Vagina (tissue), 2 donors: ENCODE measurements at regions not wholly inside any gene's neighbourhood (a gene's known extent, or its start where the extent isn't known, plus 50 kb on each side); places are given as distances from the start of the nearest gene placed in this dataset.
A peak's percentile ranks its signal among the peaks of the same experiment; 100 is the strongest.

Source experiments
- DNase-seq, 2 donors: peaks; one replicate each; pipeline ENCODE4 v3.0.0-alpha.2; 2017; ENCODE audit errors: extremely low spot score in 2 of 2
- H3K27ac ChIP-seq: fragments of 200-600 bp; sonication (generic); one replicate; pipeline ENCODE4 v1.5.1; 2019
- H3K27me3 ChIP-seq: fragments of 200-600 bp; sonication (generic); one replicate; pipeline ENCODE4 v1.5.1; 2019
- H3K36me3 ChIP-seq, 2 donors: fragments of 200-600 bp; sonication (generic); one replicate each; pipeline ENCODE4 v1.5.1; 2017 to 2019
- H3K4me1 ChIP-seq: fragments of 200-600 bp; sonication (generic); one replicate; pipeline ENCODE4 v1.5.1; 2019
- H3K4me3 ChIP-seq, 2 donors: fragments of 200-600 bp; sonication (generic); 1 replicate in 1 of 2; 2 replicates in 1 of 2; pipeline ENCODE4 v1.5.1; 2016 to 2019
- H3K9me3 ChIP-seq: fragments of 200-600 bp; sonication (generic); one replicate; pipeline ENCODE4 v1.5.1; 2019
- POLR2A ChIP-seq, 2 donors: fragments of 450-650 bp; IDR thresholded peaks; one replicate each; pipeline ENCODE4 v1.6.1; 2017; ENCODE audit warnings: antibody characterized with exemption in 2 of 2, mild to moderate bottlenecking in 2 of 2, moderate library complexity in 2 of 2
- POLR2AphosphoS5 ChIP-seq, 2 donors: sonication (generic); formaldehyde crosslinking; IDR thresholded peaks; one replicate each; pipeline ENCODE4 v1.9.0; 2017; ENCODE audit warnings: antibody characterized with exemption in 2 of 2, mild to moderate bottlenecking in 2 of 2, low read depth in 1 of 2; ENCODE audit not compliant: insufficient read depth in 1 of 2
- intact Hi-C: fragments of 100-400 bp; cut with DNase I; formaldehyde crosslinking; loops from one replicate; pipeline ENCODE4 v1.15.1; 2023
- TF ChIP-seq, protein P1 (sequence below), 3 experiments: fragments of 450-650 bp in 2 of 3; fragments of 200-600 bp in 1 of 3; sonication (generic) in 1 of 3; IDR thresholded peaks; one replicate each; pipeline ENCODE4 v1.5.1; 2017 to 2019; ENCODE audit warnings: antibody characterized with exemption in 3 of 3, mild to moderate bottlenecking in 2 of 3, moderate library complexity in 2 of 3

- intact Hi-C loops, result no loop called here
- no peak overlapping the region for H3K4me3 ChIP-seq
- no peak overlapping the region for H3K27ac ChIP-seq
- no peak for TF ChIP-seq POLR2A (IDR thresholded peaks at IDR 0.05)
- TF ChIP-seq, protein P1, sequence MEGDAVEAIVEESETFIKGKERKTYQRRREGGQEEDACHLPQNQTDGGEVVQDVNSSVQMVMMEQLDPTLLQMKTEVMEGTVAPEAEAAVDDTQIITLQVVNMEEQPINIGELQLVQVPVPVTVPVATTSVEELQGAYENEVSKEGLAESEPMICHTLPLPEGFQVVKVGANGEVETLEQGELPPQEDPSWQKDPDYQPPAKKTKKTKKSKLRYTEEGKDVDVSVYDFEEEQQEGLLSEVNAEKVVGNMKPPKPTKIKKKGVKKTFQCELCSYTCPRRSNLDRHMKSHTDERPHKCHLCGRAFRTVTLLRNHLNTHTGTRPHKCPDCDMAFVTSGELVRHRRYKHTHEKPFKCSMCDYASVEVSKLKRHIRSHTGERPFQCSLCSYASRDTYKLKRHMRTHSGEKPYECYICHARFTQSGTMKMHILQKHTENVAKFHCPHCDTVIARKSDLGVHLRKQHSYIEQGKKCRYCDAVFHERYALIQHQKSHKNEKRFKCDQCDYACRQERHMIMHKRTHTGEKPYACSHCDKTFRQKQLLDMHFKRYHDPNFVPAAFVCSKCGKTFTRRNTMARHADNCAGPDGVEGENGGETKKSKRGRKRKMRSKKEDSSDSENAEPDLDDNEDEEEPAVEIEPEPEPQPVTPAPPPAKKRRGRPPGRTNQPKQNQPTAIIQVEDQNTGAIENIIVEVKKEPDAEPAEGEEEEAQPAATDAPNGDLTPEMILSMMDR (IDR thresholded peaks at IDR 0.05), result no peak
- no peak for TF ChIP-seq POLR2AphosphoS5 (IDR thresholded peaks at IDR 0.05; ENCODE audit: insufficient read depth in 1 of 2, low read depth in 1 of 2)
- peaks cover 4% of the 10 kb centered on the region for H3K4me1 ChIP-seq
- DNase-seq, result no peak
- H3K36me3 ChIP-seq, result no peaks in the 10 kb centered on the region
- no peaks in the 10 kb centered on the region for H3K27me3 ChIP-seq
- no peaks in the 10 kb centered on the region for H3K9me3 ChIP-seq
Observed at GRCh38 chr2:85959185-85959584, 70.4 kb upstream of the ST3GAL5 start.

DNA sequence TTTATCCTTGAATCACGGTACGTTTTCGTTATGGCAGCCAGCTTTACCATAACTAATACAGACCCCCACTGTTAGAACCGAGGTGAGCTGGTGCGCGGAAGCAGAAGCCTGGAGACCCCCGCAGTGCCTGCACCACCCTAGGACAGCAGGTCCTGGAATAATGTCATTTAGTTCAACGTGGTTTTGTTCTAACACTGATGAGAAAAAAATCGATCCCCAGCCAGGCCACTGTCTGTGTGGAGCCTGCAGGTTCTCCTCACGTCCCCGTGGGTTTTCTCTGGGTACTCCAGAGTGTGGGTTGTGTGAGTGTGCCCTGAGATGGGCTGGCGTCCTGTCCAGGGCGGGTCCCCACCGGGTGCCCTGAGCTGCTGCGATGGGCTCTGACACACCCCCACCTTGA, 69.9 kb upstream of the ST3GAL5 start:
- no peak overlapping the region for H3K27ac ChIP-seq
- peak in 1 of 2 donors; percentile 44 for DNase-seq
- H3K36me3 ChIP-seq, result no peaks in the 10 kb centered on the region
- no peaks in the 10 kb centered on the region for H3K9me3 ChIP-seq
- TF ChIP-seq POLR2A (IDR thresholded peaks at IDR 0.05), result no peak
- no peak for TF ChIP-seq POLR2AphosphoS5 (IDR thresholded peaks at IDR 0.05; ENCODE audit: insufficient read depth in 1 of 2, low read depth in 1 of 2)
- TF ChIP-seq, protein P1 (IDR thresholded peaks at IDR 0.05), result no peak
- H3K27me3 ChIP-seq, result no peaks in the 10 kb centered on the region
- H3K4me1 ChIP-seq, result peaks cover 4% of the 10 kb centered on the region
- H3K4me3 ChIP-seq, result no peak overlapping the region
- intact Hi-C loops, result no loop called here

DNA sequence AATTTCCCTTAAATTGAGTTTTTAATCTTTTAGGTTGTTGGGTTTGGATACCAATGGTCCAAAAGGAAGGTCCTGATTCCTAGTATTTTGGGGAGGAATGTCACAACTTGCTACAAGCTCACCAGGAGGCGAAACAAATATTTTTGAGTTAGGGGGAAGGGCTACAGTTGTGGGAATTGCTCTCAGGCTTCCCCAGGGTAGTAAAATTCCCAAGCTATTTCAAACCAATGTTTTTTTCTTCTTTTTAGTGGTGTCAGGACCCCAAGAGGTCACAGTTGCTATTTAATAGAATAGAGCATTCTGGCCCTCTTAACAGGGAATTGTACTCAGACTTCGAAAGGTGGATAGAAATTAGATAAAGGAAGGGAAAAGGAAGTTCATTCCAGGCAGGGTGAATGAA, 68.5 kb upstream of the ST3GAL5 start:
- no peaks in the 10 kb centered on the region for H3K9me3 ChIP-seq
- DNase-seq, result no peak
- intact Hi-C loops, result no loop called here
- peaks cover 4% of the 10 kb centered on the region for H3K4me1 ChIP-seq
- no peaks in the 10 kb centered on the region for H3K36me3 ChIP-seq
- H3K4me3 ChIP-seq, result no peak overlapping the region
- H3K27me3 ChIP-seq, result no peaks in the 10 kb centered on the region
- TF ChIP-seq, protein P1 (IDR thresholded peaks at IDR 0.05), result no peak
- no peak for TF ChIP-seq POLR2A (IDR thresholded peaks at IDR 0.05)
- H3K27ac ChIP-seq, result no peak overlapping the region

DNA sequence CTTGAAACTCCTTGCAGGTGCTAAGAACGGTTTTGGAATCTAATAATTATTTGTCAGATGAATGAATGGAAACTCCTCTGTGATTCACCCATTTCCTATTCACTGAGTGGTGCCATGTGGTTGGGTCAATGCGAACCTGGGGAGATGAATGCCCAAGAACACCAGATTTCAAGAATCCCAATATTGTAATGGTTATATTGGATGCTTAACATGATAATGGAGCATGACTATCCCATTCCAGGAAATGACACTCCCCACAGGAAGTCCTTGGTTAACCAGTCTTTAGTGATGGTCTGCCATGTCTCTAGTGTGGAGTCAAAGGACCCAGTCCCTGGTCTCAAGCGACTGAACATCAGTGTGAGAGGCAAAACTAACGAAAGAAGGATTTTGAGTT, 67.9 kb upstream of the ST3GAL5 start:
- Histone ChIP-seq H3K27ac (no peak overlapping the region), H3K27me3 (no peaks in the 10 kb centered on the region), H3K36me3 (no peaks in the 10 kb centered on the region), H3K4me3 (no peak overlapping the region), H3K4me1 (peaks cover 4% of the 10 kb centered on the region), H3K9me3 (no peaks in the 10 kb centered on the region)
- TF ChIP-seq POLR2AphosphoS5 (IDR thresholded peaks at IDR 0.05; ENCODE audit: insufficient read depth in 1 of 2, low read depth in 1 of 2) (no peak), POLR2A (IDR thresholded peaks at IDR 0.05) (no peak)
- TF ChIP-seq, protein P1 (IDR thresholded peaks at IDR 0.05), result no peak
- DNase-seq, result peak in 1 of 2 donors; percentile 11
- intact Hi-C loops, result no loop called here

DNA sequence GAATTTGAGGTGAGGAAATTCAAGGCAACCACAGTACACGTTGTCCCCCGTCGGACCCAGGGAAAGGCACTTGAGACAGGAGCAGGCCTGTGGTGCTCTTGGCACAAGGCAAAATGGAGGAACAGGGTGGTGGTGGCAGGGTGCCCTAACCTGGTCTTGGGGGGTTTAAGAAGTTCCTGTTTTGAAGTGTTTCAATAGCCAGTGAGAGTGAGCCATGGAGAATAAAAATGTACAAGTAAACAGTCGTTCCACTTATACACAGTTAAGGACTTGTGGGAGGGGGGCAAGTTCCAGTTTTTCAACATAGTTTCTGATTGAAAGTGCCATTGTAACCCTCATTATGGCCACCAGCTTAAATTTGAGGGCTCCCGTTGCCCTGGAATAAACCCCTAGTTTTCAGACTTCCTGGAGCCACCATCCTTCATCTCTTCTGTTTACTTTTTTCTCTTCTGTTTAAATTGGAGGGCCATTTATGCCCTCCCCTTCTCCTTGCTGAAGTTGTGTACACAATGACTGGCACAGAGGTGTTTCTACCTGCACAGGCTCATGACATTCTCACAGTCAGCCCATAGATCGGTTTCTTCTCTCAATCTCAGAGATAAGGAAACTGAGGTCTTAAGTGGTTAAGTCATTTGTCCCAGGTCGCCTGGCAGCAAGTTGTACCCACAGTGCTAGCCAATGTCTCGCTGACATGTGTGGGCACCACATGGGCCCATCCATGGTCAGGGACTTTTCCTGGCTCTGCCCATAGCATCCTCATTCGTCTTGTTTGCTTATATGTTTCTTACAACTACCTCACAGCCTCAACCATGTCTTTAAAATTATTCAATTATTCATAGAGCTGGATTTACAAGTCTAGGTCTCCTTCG, 66.0 kb upstream of the ST3GAL5 start:
- H3K36me3 ChIP-seq, result no peaks in the 10 kb centered on the region
- peaks cover 4% of the 10 kb centered on the region for H3K4me1 ChIP-seq
- H3K9me3 ChIP-seq, result no peaks in the 10 kb centered on the region
- H3K27me3 ChIP-seq, result no peaks in the 10 kb centered on the region
- intact Hi-C loops, result no loop called here
- H3K4me3 ChIP-seq, result no peak overlapping the region
- TF ChIP-seq, protein P1 (IDR thresholded peaks at IDR 0.05), result no peak
- no peak for TF ChIP-seq POLR2A (IDR thresholded peaks at IDR 0.05)
- no peak for TF ChIP-seq POLR2AphosphoS5 (IDR thresholded peaks at IDR 0.05; ENCODE audit: insufficient read depth in 1 of 2, low read depth in 1 of 2)
- DNase-seq, result no peak
- no peak overlapping the region for H3K27ac ChIP-seq
